Omental fat pad (tissue), 3 donors: ENCODE measurements at regions not wholly inside any gene's neighbourhood (a gene's known extent, or its start where the extent isn't known, plus 50 kb on each side); places are given as distances from the start of the nearest gene placed in this dataset.
"Not testable (repeated sequence)": the region's sequence is repeated elsewhere in the genome, so short reads cannot be mapped to it uniquely, and the experiment has no call there.

Source experiments
- ATAC-seq: fragments of 150-250 bp; one replicate; pipeline ENCODE4 v1.9.1; 2016; ENCODE audit warnings: mild to moderate bottlenecking, moderate library complexity; ENCODE audit not compliant: low FRiP score
- DNase-seq: peaks from one replicate; pipeline ENCODE4 v3.0.0-alpha.2; 2019; ENCODE audit warnings: low spot score
- TF ChIP-seq, protein P1 (sequence below), 3 donors: fragments of 450-650 bp; IDR thresholded peaks; one replicate each; pipeline ENCODE4 v1.5.1; 2016 to 2017; ENCODE audit warnings: antibody characterized with exemption in 3 of 3, mild to moderate bottlenecking in 3 of 3, moderate library complexity in 2 of 3

DNA sequence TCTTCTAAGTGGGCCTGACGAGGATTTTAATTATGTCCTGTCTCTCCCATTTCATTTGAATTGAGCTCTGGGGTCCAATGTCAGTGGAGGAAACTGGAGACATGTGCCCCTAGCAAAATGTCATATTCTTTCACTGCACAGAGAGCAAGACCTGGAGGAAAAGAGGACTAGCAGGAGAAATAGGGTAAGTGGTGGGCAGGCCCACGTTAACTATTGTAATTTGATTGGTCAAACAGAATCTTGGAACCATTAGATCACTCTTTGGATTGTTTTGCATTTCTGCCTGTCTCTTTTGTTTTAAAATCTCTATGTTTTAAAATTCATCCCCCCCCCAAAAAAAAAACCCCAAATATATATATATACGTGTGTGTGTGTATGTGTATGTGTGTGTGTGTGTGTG, 113.9 kb upstream of the PELI2 start:
- DNase-seq (no peak), ATAC-seq (no peak)
- TF ChIP-seq, protein P1, sequence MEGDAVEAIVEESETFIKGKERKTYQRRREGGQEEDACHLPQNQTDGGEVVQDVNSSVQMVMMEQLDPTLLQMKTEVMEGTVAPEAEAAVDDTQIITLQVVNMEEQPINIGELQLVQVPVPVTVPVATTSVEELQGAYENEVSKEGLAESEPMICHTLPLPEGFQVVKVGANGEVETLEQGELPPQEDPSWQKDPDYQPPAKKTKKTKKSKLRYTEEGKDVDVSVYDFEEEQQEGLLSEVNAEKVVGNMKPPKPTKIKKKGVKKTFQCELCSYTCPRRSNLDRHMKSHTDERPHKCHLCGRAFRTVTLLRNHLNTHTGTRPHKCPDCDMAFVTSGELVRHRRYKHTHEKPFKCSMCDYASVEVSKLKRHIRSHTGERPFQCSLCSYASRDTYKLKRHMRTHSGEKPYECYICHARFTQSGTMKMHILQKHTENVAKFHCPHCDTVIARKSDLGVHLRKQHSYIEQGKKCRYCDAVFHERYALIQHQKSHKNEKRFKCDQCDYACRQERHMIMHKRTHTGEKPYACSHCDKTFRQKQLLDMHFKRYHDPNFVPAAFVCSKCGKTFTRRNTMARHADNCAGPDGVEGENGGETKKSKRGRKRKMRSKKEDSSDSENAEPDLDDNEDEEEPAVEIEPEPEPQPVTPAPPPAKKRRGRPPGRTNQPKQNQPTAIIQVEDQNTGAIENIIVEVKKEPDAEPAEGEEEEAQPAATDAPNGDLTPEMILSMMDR (IDR thresholded peaks at IDR 0.05), result no peak

DNA sequence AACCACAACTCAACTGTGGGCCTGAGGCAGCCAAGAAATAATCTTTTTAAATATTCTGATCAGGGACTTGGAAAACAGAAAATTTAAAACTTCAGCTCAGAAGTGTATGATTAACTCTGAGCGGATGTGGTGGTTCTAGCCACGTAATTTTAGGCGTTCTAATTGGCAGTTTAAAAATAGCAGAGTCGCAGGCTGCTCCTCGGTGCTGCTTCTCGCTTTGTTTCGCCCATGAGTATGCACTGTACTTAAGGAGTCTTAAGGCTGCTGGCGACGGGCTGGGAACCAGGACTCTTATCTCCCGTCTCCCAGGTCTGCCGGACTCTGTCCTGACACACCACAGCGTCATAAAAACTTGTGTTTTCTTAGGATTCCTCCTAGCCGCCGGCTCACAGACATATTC, 113.4 kb upstream of the PELI2 start:
- TF ChIP-seq, protein P1 (IDR thresholded peaks at IDR 0.05), result no peak
- ATAC-seq (peak; percentile 79), DNase-seq (no peak)

DNA sequence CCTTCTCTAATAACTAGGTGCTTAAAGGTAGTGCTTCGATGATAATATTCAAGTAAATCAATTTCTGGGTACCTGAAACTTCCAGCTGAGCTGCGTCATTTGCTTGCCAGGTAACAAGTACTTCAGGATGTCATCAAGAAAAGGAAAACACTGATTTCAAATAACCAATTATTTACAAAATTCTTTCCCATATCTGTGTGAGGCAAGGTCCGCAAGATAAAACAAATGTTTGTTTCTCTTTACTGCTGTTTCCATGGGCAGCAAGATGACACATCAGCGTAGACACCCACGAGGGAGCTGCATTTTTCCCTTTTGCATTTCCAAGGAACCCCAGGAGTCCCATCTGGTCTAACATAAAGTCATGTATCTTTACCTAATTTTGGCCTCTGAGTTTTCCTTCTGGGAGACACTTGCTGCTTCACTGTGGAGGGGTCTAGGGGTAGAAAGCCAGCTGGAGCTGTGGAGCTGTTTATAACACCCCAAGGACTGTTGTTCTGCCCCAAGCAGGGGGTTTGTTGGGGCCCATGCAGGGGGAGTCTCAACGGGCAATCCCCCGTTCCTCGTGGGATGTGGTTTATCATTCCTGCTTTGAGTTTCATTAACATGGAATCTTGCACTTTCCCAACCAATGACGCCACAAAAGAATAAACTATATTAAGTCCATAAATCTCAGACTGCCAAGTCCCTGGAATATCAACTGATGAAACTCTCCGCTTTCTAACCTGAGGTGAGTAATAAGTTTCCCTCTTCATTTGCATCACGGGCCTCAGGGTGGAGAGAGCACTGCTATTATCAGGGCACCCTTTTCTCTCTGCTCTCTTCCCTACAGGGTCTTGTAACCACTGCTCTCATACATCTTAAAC, 112.8 kb upstream of the PELI2 start:
- TF ChIP-seq, protein P1 (IDR thresholded peaks at IDR 0.05), result no peak
- ATAC-seq (peak; percentile 83), DNase-seq (no peak)

DNA sequence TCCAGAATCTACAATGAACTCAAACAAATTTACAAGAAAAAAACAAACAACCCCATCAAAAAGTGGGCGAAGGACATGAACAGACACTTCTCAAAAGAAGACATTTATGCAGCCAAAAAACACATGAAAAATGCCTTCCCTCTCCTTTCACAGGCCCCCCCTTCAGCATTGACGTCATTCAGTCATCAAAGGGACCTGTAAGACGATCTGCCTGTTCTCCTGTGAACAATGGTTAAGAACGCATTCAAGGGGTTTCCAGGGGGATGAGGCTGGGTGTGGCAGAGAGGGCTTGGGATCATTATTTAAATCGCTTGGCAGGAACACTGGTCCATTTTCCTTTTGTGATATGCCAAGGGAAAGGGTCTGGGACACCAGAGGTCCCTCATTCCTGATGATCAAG, 110.7 kb upstream of the PELI2 start:
- DNase-seq, ATAC-seq: not testable (repeated sequence)

DNA sequence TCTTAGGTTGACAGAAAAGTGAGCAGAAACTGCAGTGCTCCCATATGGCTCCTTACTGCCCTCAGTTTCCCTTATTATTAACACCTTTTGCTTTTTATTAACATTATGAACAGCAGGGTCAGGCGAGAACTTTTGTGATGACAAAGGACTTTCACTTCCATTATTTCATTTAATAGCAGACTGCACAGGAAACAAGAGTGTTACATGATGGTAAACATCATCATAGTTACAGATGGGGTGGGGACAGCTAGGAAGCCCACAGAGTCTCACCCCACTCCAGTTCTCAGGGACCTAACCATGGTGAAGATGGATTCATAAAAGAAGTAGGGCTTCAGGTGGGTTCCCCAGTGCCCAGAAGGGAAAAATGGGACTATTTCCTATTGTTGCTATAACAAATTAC, 110.1 kb upstream of the PELI2 start:
- ATAC-seq, result no peak

DNA sequence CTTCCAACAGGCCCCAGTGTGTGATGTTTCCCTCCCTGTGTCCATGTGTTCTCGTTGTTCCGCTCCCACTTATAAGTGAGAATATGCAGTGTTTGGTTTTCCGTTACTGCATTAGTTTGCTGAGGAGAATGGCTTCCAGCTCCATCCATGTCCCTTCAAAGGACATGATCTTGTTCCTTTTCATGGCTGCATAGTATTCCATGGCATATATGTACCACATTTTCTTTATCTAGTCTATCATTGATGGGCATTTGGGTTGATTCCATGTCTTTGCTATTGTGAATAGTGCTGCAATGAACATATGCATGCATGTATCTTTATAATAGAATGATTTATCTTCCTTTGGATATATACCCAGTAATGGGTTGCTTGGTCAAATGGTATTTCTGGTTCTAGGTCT, 109.5 kb upstream of the PELI2 start:
- ATAC-seq, result not testable (repeated sequence)

More for the DNA sequence above, 110.1 kb upstream of the PELI2 start:
- TF ChIP-seq, protein P1 (IDR thresholded peaks at IDR 0.05), result no peak
- DNase-seq, result no peak

DNA sequence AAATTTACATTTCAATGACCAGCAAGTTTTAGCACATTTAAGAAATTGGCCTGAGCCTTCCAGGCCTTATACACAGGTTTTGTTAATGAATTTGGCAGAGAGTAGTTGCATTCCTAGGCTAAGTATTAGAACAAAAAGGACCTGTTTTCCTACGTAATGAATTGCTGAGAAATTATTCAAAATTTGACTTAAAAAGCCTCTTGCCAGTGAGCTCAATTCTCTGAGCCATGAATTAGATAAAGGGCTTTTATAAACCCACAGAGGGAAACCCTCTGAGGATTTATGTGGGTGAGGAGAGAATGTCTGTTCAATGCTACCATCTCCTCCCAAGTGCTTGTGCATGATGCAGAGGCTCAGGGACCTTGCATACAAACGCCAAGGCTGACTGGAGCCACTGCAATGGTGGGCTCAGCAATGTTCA, 94.5 kb upstream of the PELI2 start:
- ATAC-seq (no peak), DNase-seq (no peak)
- TF ChIP-seq, protein P1 (IDR thresholded peaks at IDR 0.05), result no peak

More for the DNA sequence above, 109.5 kb upstream of the PELI2 start:
- DNase-seq, result not testable (repeated sequence)

DNA sequence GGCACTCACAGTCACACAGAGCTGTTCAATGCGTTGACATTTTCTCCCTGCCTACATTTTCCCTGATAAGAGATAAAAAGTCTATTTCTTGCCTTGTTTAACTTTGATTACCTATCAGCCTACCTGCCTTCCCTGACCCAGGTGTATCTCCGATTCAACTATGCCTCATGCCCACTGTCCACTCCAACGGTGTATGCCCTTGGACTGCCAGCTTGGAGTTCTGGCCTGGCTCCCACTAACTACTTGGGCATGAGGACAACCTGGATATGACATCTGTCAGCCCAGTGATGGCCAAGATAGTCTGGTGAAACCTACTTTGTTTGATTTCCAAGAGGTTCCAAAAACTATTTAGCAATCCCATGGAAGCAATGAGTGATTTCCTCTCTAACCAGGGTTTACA, 93.0 kb upstream of the PELI2 start:
- DNase-seq (no peak), ATAC-seq (no peak)
- TF ChIP-seq, protein P1 (IDR thresholded peaks at IDR 0.05), result no peak
